H1 (cell line): ENCODE measurements at regions not wholly inside any gene's neighbourhood (a gene's known extent, or its start where the extent isn't known, plus 50 kb on each side); places are given as distances from the start of the nearest gene placed in this dataset.

Experiments used
- CBX5 ChIP-seq: fragments of 300-800, 300-1000 bp; sonication (generic); IDR thresholded peaks from 2 replicates; pipeline ENCODE4 v1.7.1; 2016; ENCODE audit warnings: antibody characterized with exemption, low read length, low read depth
- CTCF ChIP-seq, 3 experiments: IDR thresholded peaks; 1 replicate in 2 of 3; 2 replicates in 1 of 3; pipeline versions ENCODE4 v1.5.1 to v1.6.1; 2011; ENCODE audit warnings: low read length in 3 of 3, mild to moderate bottlenecking in 3 of 3, inconsistent platforms in 2 of 3, low read depth in 1 of 3, moderate library complexity in 1 of 3; ENCODE audit not compliant: insufficient read depth in 1 of 3; ENCODE audit errors: control extremely low read depth in 1 of 3
- GTF2F1 ChIP-seq: IDR thresholded peaks from 2 replicates; pipeline ENCODE4 v1.6.1; 2012; ENCODE audit warnings: low read depth, low read length, improper control_type of control experiment, borderline replicate concordance
- JUND ChIP-seq: IDR thresholded peaks from 2 replicates; pipeline ENCODE4 v1.6.1; 2011; ENCODE audit warnings: mild to moderate bottlenecking, improper control_type of control experiment, low read length
- NRF1 ChIP-seq: IDR thresholded peaks from 2 replicates; pipeline ENCODE4 v1.6.1; 2011; ENCODE audit warnings: mild to moderate bottlenecking, low read depth, low read length, improper control_type of control experiment
- POLR2A ChIP-seq, 2 experiments: IDR thresholded peaks; 1 replicate in 1 of 2; 2 replicates in 1 of 2; pipeline ENCODE4 v1.6.1; 2011; ENCODE audit warnings: low read depth in 2 of 2, low read length in 2 of 2, mild to moderate bottlenecking in 2 of 2; ENCODE audit errors: control extremely low read depth in 1 of 2
- POLR2AphosphoS5 ChIP-seq: IDR thresholded peaks from 2 replicates; pipeline ENCODE4 v1.6.1; 2011; ENCODE audit warnings: low read depth, low read length
- TEAD4 ChIP-seq: IDR thresholded peaks from 2 replicates; pipeline ENCODE4 v1.6.1; 2012; ENCODE audit warnings: low read depth, low read length, inconsistent platforms, mixed read lengths
- USF2 ChIP-seq: IDR thresholded peaks from 2 replicates; pipeline ENCODE4 v1.6.1; 2011; ENCODE audit warnings: low read length, improper control_type of control experiment

GRCh38 chr6:1125297-1125696, 186.6 kb upstream of the FOXQ1 start:
- TF ChIP-seq POLR2AphosphoS5 = no peak
- no peak for TF ChIP-seq CBX5
- no peak for TF ChIP-seq JUND
- TF ChIP-seq TEAD4 = no peak
- no peak for TF ChIP-seq NRF1
- TF ChIP-seq CTCF (IDR thresholded peaks at IDR 0.05; ENCODE audit: control extremely low read depth in 1 of 3, insufficient read depth in 1 of 3, low read depth in 1 of 3, low read length in 3 of 3) = no peak
- TF ChIP-seq USF2 = no peak
- TF ChIP-seq GTF2F1 = no peak
- TF ChIP-seq POLR2A (IDR thresholded peaks at IDR 0.05; ENCODE audit: control extremely low read depth in 1 of 2, low read depth in 2 of 2, low read length in 2 of 2) = no peak
